RWPE1 (cell line): ENCODE measurements at regions not wholly inside any gene's neighbourhood (a gene's known extent, or its start where the extent isn't known, plus 50 kb on each side); places are given as distances from the start of the nearest gene placed in this dataset.

ENCODE experiments used
- CTCF ChIA-PET: fragments of 350-600 bp; sonication (Branson Sonifier 250); formaldehyde crosslinking; extraction: SDS; loops from one replicate; lab custom pipeline; 2021; lab: Yijun Ruan, JAX
- POLR2A ChIA-PET: fragments of 400-600 bp; formaldehyde crosslinking; extraction: SDS; loops from one replicate; lab custom pipeline; 2020; ENCODE audit warnings: antibody characterized with exemption; ENCODE audit not compliant: low non-redundant PET; lab: Yijun Ruan, JAX
- DNase-seq: peaks from one replicate; pipeline ENCODE4 v3.0.0; 2012; ENCODE audit warnings: low spot score
- H3K27ac ChIP-seq: fragments of 450-650 bp; 2 replicates; pipeline ENCODE4 v1.5.1; 2017
- TF ChIP-seq, protein P1 (sequence below): fragments of 450-650 bp; conservative IDR thresholded peaks from 2 replicates; pipeline ENCODE4 v1.5.1; 2017; ENCODE audit warnings: low read depth, mild to moderate bottlenecking

DNA sequence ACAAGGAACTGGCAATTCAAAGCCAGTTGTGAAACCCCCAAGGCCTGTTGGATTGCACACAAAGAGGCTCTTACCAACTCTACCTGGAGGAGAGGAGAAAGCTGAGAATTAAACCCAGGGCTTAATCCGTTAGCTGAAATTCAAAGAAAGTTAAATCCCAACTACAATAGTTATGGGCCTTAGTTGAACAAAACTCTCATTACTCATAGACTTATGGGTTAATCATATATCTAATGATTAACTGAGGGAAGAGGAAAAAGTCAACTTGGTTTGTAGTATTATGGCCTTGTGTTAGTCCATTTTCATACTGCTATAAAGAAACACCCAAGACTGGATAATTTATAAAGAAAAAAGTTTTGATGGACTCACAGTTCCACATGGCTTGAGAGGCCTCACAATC is 838.2 kb upstream of the ADGRL2 start:
- CTCF ChIA-PET, result no interaction called here
- no peak for DNase-seq
- H3K27ac ChIP-seq, result no peak overlapping the region
- TF ChIP-seq, protein P1, sequence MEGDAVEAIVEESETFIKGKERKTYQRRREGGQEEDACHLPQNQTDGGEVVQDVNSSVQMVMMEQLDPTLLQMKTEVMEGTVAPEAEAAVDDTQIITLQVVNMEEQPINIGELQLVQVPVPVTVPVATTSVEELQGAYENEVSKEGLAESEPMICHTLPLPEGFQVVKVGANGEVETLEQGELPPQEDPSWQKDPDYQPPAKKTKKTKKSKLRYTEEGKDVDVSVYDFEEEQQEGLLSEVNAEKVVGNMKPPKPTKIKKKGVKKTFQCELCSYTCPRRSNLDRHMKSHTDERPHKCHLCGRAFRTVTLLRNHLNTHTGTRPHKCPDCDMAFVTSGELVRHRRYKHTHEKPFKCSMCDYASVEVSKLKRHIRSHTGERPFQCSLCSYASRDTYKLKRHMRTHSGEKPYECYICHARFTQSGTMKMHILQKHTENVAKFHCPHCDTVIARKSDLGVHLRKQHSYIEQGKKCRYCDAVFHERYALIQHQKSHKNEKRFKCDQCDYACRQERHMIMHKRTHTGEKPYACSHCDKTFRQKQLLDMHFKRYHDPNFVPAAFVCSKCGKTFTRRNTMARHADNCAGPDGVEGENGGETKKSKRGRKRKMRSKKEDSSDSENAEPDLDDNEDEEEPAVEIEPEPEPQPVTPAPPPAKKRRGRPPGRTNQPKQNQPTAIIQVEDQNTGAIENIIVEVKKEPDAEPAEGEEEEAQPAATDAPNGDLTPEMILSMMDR, result no peak
- POLR2A ChIA-PET, result no interaction called here

DNA sequence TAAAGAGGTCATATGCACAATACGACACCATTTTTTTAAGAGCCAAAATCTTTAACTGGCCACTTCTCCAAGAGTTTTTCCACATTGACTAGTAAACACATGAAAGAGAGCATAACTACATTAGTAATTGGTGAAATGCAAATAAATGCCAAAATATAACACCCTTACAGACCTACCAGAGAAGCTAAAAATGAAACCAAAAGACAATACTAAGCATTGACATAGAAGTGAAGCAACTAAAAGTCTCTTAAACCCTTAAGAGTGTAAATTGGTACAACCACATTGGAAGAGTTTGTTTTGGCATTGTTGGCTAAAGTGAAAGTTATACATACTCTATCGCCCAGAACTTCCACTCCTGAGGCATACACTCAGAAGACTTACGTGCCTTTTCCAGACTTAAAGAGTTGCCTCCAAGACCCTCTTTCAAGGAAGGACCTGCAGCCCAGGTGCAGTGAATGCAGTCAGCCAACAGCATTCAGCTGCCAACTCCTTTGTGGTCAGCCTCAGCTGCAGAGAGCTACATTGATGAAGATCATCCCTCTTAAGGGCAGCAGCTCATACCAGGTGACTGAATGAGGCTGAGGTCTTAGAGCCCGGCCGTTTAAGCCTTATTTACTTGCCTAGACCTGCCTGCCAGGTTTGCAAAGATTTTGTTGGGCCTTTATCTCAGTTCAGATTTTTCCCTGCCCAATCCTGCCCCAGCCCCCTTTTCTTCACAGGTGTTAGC is 839.1 kb upstream of the ADGRL2 start:
- ChIA-PET CTCF (no interaction called here), POLR2A (no interaction called here)
- TF ChIP-seq, protein P1, result no peak
- DNase-seq, result no peak
- no peak overlapping the region for H3K27ac ChIP-seq

DNA sequence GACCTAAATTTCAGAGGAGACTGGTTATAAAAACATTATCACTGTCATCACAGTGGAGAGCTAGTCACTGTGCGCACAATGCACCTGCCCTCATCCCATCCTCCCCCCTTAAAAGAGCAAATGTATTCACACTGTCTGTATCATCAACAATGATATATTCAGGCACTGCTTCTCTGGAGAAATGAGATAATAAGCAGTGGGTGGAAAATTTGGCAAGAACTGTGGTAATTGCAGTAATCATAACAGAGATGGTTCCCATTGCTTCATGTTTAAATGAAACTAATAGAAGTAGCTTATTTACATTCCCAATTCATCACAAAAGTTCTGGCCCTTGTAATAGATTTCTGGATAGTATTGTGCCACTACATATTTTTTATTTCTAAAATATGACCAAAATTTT is 867.4 kb upstream of the ADGRL2 start:
- CTCF ChIA-PET, result no interaction called here
- TF ChIP-seq, protein P1, result no peak
- no peak overlapping the region for H3K27ac ChIP-seq
- POLR2A ChIA-PET, result no interaction called here
- DNase-seq, result no peak

DNA sequence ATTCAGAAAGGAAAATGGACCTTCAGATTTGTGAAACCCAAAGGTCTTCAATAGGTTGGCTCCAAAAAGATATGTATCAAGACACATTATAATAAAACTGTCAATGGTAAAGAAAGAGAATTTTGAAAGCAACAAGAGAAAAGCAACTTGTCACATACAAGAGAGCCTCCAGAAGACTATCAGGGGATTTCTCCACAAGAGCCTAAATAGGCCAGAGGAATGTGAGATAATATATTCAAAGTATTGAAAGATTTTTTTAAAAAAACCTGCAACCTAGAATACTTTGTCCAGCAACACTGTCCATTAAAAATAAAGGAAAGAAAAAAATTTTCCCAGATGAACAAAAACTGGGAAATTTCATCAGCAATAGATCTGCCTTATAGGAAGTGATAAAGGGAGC is 869.6 kb upstream of the ADGRL2 start:
- CTCF ChIA-PET, result no interaction called here
- no peak overlapping the region for H3K27ac ChIP-seq
- TF ChIP-seq, protein P1, result no peak
- no peak for DNase-seq
- POLR2A ChIA-PET, result no interaction called here

DNA sequence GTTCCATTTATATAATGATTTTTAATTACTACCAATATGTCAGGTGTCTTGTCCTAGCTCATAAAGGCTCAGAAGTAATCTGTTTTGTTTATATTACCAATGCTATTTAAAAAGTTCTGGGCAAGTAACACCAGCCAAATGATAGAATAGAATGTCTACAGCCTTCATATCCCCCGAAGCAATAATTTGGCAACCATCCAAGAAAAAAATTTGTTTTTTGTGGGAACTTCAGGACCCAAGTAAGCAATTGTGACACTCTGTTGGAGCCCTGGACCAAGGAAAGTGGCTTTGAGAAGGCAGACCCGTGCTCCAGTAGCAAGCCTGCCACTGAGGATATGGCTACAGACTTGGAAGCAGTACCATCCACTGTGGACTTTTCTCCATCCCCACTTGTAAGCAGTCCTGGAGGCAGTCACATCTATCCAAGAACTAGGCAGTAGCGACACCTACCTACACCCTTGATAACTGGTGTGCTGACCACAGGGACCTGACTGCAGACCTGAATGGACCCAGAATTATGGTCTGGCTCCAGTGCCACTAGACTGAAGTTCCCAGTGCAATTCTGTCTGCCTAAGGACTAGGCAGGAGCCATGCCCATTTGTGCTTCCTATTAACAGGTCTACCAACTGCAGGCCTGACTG is 870.7 kb upstream of the ADGRL2 start:
- ChIA-PET POLR2A (no interaction called here), CTCF (no interaction called here)
- TF ChIP-seq, protein P1, result no peak
- no peak overlapping the region for H3K27ac ChIP-seq
- DNase-seq, result no peak

DNA sequence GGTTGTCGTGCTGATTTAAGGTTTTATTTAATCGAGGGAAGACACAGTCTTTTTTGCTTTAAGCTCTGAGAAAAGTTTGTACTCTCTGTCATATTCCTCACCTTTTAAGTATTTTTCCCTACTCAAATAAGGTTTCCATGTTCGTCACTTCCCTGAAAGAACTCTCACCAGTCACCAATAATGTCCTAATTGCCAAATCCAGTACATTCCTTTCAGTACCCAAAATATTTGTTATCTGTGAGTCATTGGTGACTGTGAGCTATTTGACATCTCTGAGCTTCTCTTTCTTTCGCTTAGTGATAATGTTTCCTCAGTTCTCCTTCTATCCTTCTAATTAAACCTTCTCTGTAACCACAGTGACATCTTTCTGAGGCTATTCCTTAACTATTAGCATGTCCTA is 874.2 kb upstream of the ADGRL2 start:
- H3K27ac ChIP-seq, result no peak overlapping the region
- ChIA-PET POLR2A (no interaction called here), CTCF (no interaction called here)
- TF ChIP-seq, protein P1, result no peak
- DNase-seq, result no peak
